Right lobe of liver (tissue), 6 donors: ENCODE measurements at regions not wholly inside any gene's neighbourhood (a gene's known extent, or its start where the extent isn't known, plus 50 kb on each side); places are given as distances from the start of the nearest gene placed in this dataset.

Experiments
- ATAC-seq, 4 donors: fragments of 200-7000 bp; cut with Tn5 transposase; one replicate each; pipeline ENCODE4 v1.9.1; 2020; ENCODE audit warnings: mild to moderate bottlenecking in 4 of 4, moderate library complexity in 4 of 4
- DNase-seq, 3 donors: peaks; one replicate each; pipeline ENCODE4 v3.0.0-alpha.2; 2020
- H3K27ac ChIP-seq, 3 donors: fragments of 200-600 bp; one replicate each; pipeline ENCODE4 v1.8.0; 2022
- H3K27me3 ChIP-seq, 2 donors: fragments of 200-600 bp; one replicate each; pipeline ENCODE4 v1.8.0; 2022
- H3K36me3 ChIP-seq, 4 donors: fragments of 200-600 bp; sonication (generic) in 1 of 4; one replicate each; pipeline versions ENCODE4 v1.5.1 to v1.8.0; 2017 to 2022; ENCODE audit warnings: control low read depth in 1 of 4
- H3K4me1 ChIP-seq, 4 donors: fragments of 200-600 bp; sonication (generic) in 1 of 4; one replicate each; pipeline versions ENCODE4 v1.5.1 to v1.8.0; 2017 to 2022; ENCODE audit warnings: control low read depth in 1 of 4
- H3K4me3 ChIP-seq, 3 donors: fragments of 200-600 bp; one replicate each; pipeline ENCODE4 v1.8.0; 2022
- H3K9me3 ChIP-seq, 4 donors: fragments of 200-600 bp; sonication (generic) in 1 of 4; one replicate each; pipeline versions ENCODE4 v1.5.1 to v1.8.0; 2017 to 2022; ENCODE audit warnings: control low read depth in 1 of 4
- POLR2A ChIP-seq: fragments of 450-650 bp; IDR thresholded peaks from one replicate; pipeline ENCODE4 v1.6.1; 2017; ENCODE audit warnings: antibody characterized with exemption, mild to moderate bottlenecking
- WGBS: methylation state at CpG from one replicate; pipeline ENCODE4 v1.1.6; 2018; ENCODE audit warnings: low coverage, low lambda C conversion rate; ENCODE audit not compliant: insufficient coverage; ENCODE audit errors: missing lambda C conversion rate; 5-methylcytosine and 5-hydroxymethylcytosine counted together
- intact Hi-C, 2 donors: fragments of 100-400 bp; cut with DNase I; formaldehyde crosslinking; loops; one replicate each; pipeline versions ENCODE4 v1.11.2 to v1.14.1; 2022
- TF ChIP-seq, protein P1 (sequence below), 4 donors: fragments of 200-600 bp in 3 of 4; fragments of 450-650 bp in 1 of 4; IDR thresholded peaks; one replicate each; pipeline versions ENCODE4 v1.5.1 to v1.8.0; 2016 to 2022; ENCODE audit warnings: antibody characterized with exemption in 4 of 4, mild to moderate bottlenecking in 2 of 4
- donor health status: DM: no; HTN: yes; CAD: no.
- donor health status: DM: no; HTN: no; CAD: no.
- donor health status: DM: no; HTN: no; CAD: no.
- donor health status: DM: no; HTN: yes; CAD: no.
- donor health status: DM: no; HTN: yes; CAD: no.

- Histone ChIP-seq H3K27ac (no peak overlapping the region), H3K36me3 (no peaks in the 10 kb centered on the region), H3K27me3 (no peaks in the 10 kb centered on the region), H3K4me3 (no peak overlapping the region), H3K4me1 (no peaks in the 10 kb centered on the region), H3K9me3 (no peaks in the 10 kb centered on the region)
- 56% methylated on average over 1 of the region's 1 CpG for WGBS
- no peak for DNase-seq
- intact Hi-C loops = no loop called here
- no peak for ATAC-seq
- TF ChIP-seq, protein P1, sequence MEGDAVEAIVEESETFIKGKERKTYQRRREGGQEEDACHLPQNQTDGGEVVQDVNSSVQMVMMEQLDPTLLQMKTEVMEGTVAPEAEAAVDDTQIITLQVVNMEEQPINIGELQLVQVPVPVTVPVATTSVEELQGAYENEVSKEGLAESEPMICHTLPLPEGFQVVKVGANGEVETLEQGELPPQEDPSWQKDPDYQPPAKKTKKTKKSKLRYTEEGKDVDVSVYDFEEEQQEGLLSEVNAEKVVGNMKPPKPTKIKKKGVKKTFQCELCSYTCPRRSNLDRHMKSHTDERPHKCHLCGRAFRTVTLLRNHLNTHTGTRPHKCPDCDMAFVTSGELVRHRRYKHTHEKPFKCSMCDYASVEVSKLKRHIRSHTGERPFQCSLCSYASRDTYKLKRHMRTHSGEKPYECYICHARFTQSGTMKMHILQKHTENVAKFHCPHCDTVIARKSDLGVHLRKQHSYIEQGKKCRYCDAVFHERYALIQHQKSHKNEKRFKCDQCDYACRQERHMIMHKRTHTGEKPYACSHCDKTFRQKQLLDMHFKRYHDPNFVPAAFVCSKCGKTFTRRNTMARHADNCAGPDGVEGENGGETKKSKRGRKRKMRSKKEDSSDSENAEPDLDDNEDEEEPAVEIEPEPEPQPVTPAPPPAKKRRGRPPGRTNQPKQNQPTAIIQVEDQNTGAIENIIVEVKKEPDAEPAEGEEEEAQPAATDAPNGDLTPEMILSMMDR (IDR thresholded peaks at IDR 0.05) = no peak
- no peak for TF ChIP-seq POLR2A
These were observed 416.0 kb downstream of the SIPA1L2 start for GRCh38 chr1:232213928-232214327.

- Histone ChIP-seq H3K9me3 (no peaks in the 10 kb centered on the region), H3K36me3 (no peaks in the 10 kb centered on the region), H3K4me1 (no peaks in the 10 kb centered on the region), H3K27ac (no peak overlapping the region), H3K4me3 (no peak overlapping the region), H3K27me3 (no peaks in the 10 kb centered on the region)
- 47% methylated on average over 1 of the region's 1 CpG for WGBS
- TF ChIP-seq, protein P1 (IDR thresholded peaks at IDR 0.05) = no peak
- no peak for TF ChIP-seq POLR2A
- DNase-seq (no peak), ATAC-seq (no peak)
- intact Hi-C loops = no loop called here
These were observed 417.7 kb downstream of the SIPA1L2 start for GRCh38 chr1:232212253-232212652.

DNA sequence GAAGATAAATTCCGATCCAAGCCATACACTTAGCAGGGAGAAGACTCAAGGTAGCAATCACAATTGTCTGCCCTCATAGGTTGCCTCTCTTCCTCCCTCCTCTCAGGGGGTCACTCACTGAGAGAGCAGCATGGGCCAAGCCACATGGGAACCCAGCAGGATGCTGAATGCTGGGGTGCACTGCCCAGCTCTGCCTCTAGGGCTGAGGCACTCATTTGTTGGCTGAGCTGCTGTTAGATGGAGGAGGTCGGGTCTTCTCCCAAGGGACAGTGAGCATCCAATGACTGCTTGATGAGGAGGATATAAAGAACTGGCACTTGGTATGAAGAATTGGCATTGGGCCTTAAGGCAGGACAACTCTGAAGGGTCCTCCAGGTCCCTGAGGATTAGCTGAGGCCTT, 418.8 kb downstream of the SIPA1L2 start:
- intact Hi-C loops = no loop called here
- peak in 1 of 4 donors; percentile 17 for ATAC-seq
- Histone ChIP-seq H3K27ac (no peak overlapping the region), H3K36me3 (no peaks in the 10 kb centered on the region), H3K4me1 (no peaks in the 10 kb centered on the region), H3K27me3 (no peaks in the 10 kb centered on the region), H3K9me3 (no peaks in the 10 kb centered on the region), H3K4me3 (no peak overlapping the region)
- 62% methylated on average over 2 of the region's 2 CpGs for WGBS
- TF ChIP-seq, protein P1 (IDR thresholded peaks at IDR 0.05) = peak in 1 of 4 donors; percentile 5
- TF ChIP-seq POLR2A = no peak
- no peak for DNase-seq

GRCh38 chr1:232209357-232209756, 420.6 kb downstream of the SIPA1L2 start:
- Histone ChIP-seq H3K4me3 (no peak overlapping the region), H3K27me3 (no peaks in the 10 kb centered on the region), H3K36me3 (no peaks in the 10 kb centered on the region), H3K9me3 (no peaks in the 10 kb centered on the region), H3K27ac (no peak overlapping the region), H3K4me1 (no peaks in the 10 kb centered on the region)
- no peak for TF ChIP-seq POLR2A
- TF ChIP-seq, protein P1 (IDR thresholded peaks at IDR 0.05) = no peak
- DNase-seq = no peak
- ATAC-seq = no peak
- WGBS = 48% methylated on average over 4 of the region's 4 CpGs
- intact Hi-C loops = no loop called here
